ACC112 (cell line): ENCODE measurements at regions not wholly inside any gene's neighbourhood (a gene's known extent, or its start where the extent isn't known, plus 50 kb on each side); places are given as distances from the start of the nearest gene placed in this dataset.
"Not testable (repeated sequence)": the region's sequence is repeated elsewhere in the genome, so short reads cannot be mapped to it uniquely, and the experiment has no call there.

Experiments
- H2AFZ ChIP-seq: fragments of 200-600 bp; sonication (generic); one replicate; pipeline ENCODE4 v1.6.0; 2017; ENCODE audit warnings: antibody characterized with exemption, low read length; ENCODE audit not compliant: unreplicated experiment
- H3K27ac ChIP-seq: fragments of 200-600 bp; sonication (generic); 2 replicates; pipeline ENCODE4 v1.5.1; 2014; ENCODE audit warnings: low read depth, mild to moderate bottlenecking, antibody characterized with exemption, low read length, moderate library complexity
- H3K27me3 ChIP-seq: fragments of 200-600 bp; sonication (generic); 2 replicates; pipeline ENCODE4 v1.6.1; 2014; ENCODE audit warnings: mild to moderate bottlenecking, antibody characterized with exemption, low read length, moderate library complexity, mixed read lengths; ENCODE audit not compliant: insufficient read depth
- H3K36me3 ChIP-seq: fragments of 200-600 bp; sonication (generic); 2 replicates; pipeline ENCODE4 v1.6.1; 2016; ENCODE audit warnings: mild to moderate bottlenecking, antibody characterized with exemption, low read length, moderate library complexity, mixed read lengths; ENCODE audit not compliant: insufficient read depth
- H3K4me1 ChIP-seq: fragments of 200-600 bp; sonication (generic); one replicate; pipeline ENCODE4 v1.6.1; 2016; ENCODE audit warnings: low read length, mixed read lengths; ENCODE audit not compliant: insufficient read depth, unreplicated experiment, control insufficient read depth
- H3K4me3 ChIP-seq: fragments of 200-600 bp; sonication (generic); 2 replicates; pipeline ENCODE4 v1.5.1; 2014; ENCODE audit warnings: mild to moderate bottlenecking, low read depth, low read length
- H3K79me2 ChIP-seq: fragments of 200-600 bp; sonication (generic); one replicate; pipeline ENCODE4 v1.6.0; 2016; ENCODE audit warnings: low read length; ENCODE audit not compliant: control insufficient read depth, unreplicated experiment, insufficient read depth

- Histone ChIP-seq H3K27ac (no peak overlapping the region), H2AFZ (no peak overlapping the region), H3K27me3 (peaks cover 35% of the 10 kb centered on the region), H3K36me3 (no peaks in the 10 kb centered on the region), H3K4me3 (no peak overlapping the region), H3K79me2 (no peaks in the 10 kb centered on the region), H3K4me1 (peaks cover 4% of the 10 kb centered on the region)
Observed at GRCh38 chr17:27956601-27957445, 63.7 kb upstream of the LYRM9 start.

GRCh38 chr17:27957446-27957793 lies 64.3 kb upstream of the LYRM9 start:
- H3K36me3 ChIP-seq, H2AFZ ChIP-seq, H3K27ac ChIP-seq, H3K4me3 ChIP-seq, H3K79me2 ChIP-seq, H3K4me1 ChIP-seq: not testable (repeated sequence)
- H3K27me3 ChIP-seq: peaks cover 30% of the 10 kb centered on the region

- no peak overlapping the region for H3K4me3 ChIP-seq
- no peak overlapping the region for H2AFZ ChIP-seq
- no peak overlapping the region for H3K27ac ChIP-seq
- H3K36me3 ChIP-seq: no peaks in the 10 kb centered on the region
- H3K27me3 ChIP-seq: peaks cover 17% of the 10 kb centered on the region
- H3K79me2 ChIP-seq: no peaks in the 10 kb centered on the region
- H3K4me1 ChIP-seq: peaks cover 4% of the 10 kb centered on the region
Observed at GRCh38 chr17:27958708-27959381, 65.7 kb upstream of the LYRM9 start.

- H3K27ac ChIP-seq: no peak overlapping the region
- H2AFZ ChIP-seq: no peak overlapping the region
- H3K4me1 ChIP-seq: peaks cover 4% of the 10 kb centered on the region
- no peaks in the 10 kb centered on the region for H3K36me3 ChIP-seq
- no peaks in the 10 kb centered on the region for H3K79me2 ChIP-seq
- no peak overlapping the region for H3K4me3 ChIP-seq
- peaks cover 12% of the 10 kb centered on the region; the same call in 1 of the 2 replicates for H3K27me3 ChIP-seq
Observed at GRCh38 chr17:27959382-27959709, 66.2 kb upstream of the LYRM9 start.

- Histone ChIP-seq H3K27ac (no peak overlapping the region), H3K36me3 (no peaks in the 10 kb centered on the region), H3K79me2 (no peaks in the 10 kb centered on the region), H2AFZ (no peak overlapping the region), H3K4me1 (peaks cover 4% of the 10 kb centered on the region), H3K4me3 (no peak overlapping the region), H3K27me3 (peaks cover 7% of the 10 kb centered on the region; the same call in 1 of the 2 replicates)
Observed at GRCh38 chr17:27960183-27960849, 67.2 kb upstream of the LYRM9 start.

GRCh38 chr17:27962581-27962980 lies 69.4 kb upstream of the LYRM9 start:
- not testable (repeated sequence) for H3K4me1 ChIP-seq

GRCh38 chr17:27965224-27965623 lies 72.1 kb upstream of the LYRM9 start:
- Histone ChIP-seq H3K79me2 (no peaks in the 10 kb centered on the region), H2AFZ (no peak overlapping the region), H3K27me3 (peaks cover 2% of the 10 kb centered on the region; the same call in 1 of the 2 replicates), H3K36me3 (no peaks in the 10 kb centered on the region), H3K4me3 (no peak overlapping the region), H3K27ac (no peak overlapping the region), H3K4me1 (no peaks in the 10 kb centered on the region)

More at GRCh38 chr17:27962581-27962980, 69.4 kb upstream of the LYRM9 start:
- not testable (repeated sequence) for H3K27me3 ChIP-seq, H3K27ac ChIP-seq, H3K36me3 ChIP-seq, H3K79me2 ChIP-seq, H2AFZ ChIP-seq, H3K4me3 ChIP-seq

- H3K4me1 ChIP-seq: no peaks in the 10 kb centered on the region
- no peaks in the 10 kb centered on the region for H3K36me3 ChIP-seq
- H2AFZ ChIP-seq: no peak overlapping the region
- 0 out of 2 replicates have a peak, but pooled peaks cover 6% of the 10 kb centered on the region for H3K27me3 ChIP-seq
- H3K4me3 ChIP-seq: no peak overlapping the region
- no peaks in the 10 kb centered on the region for H3K79me2 ChIP-seq
- no peak overlapping the region for H3K27ac ChIP-seq
Observed at GRCh38 chr17:27968206-27968732, 74.2 kb upstream of the NLK start.

GRCh38 chr17:27970587-27970986 lies 71.9 kb upstream of the NLK start:
- Histone ChIP-seq H3K79me2 (no peaks in the 10 kb centered on the region), H2AFZ (no peak overlapping the region), H3K27ac (no peak overlapping the region), H3K4me3 (no peak overlapping the region), H3K4me1 (peaks cover 12% of the 10 kb centered on the region), H3K36me3 (no peaks in the 10 kb centered on the region), H3K27me3 (0 out of 2 replicates have a peak, but pooled peaks cover 6% of the 10 kb centered on the region)

- Histone ChIP-seq H3K4me3 (no peak overlapping the region), H3K36me3 (no peaks in the 10 kb centered on the region), H2AFZ (no peak overlapping the region), H3K27ac (no peak overlapping the region), H3K79me2 (no peaks in the 10 kb centered on the region), H3K4me1 (peaks cover 22% of the 10 kb centered on the region), H3K27me3 (0 out of 2 replicates have a peak, but pooled peaks cover 6% of the 10 kb centered on the region)
Observed at GRCh38 chr17:27973258-27974044, 69.0 kb upstream of the NLK start.
